IPS-NIHi11 (cell line): ENCODE measurements at regions not wholly inside any gene's neighbourhood (a gene's known extent, or its start where the extent isn't known, plus 50 kb on each side); places are given as distances from the start of the nearest gene placed in this dataset.

Experiments
- DNase-seq: peaks from one replicate; pipeline ENCODE4 v3.0.0; 2012; ENCODE audit warnings: mixed read lengths, low spot score

GRCh38 chr16:73529303-73530012 is 481.5 kb upstream of the ZFHX3 start:
- DNase-seq, result no peak

DNA sequence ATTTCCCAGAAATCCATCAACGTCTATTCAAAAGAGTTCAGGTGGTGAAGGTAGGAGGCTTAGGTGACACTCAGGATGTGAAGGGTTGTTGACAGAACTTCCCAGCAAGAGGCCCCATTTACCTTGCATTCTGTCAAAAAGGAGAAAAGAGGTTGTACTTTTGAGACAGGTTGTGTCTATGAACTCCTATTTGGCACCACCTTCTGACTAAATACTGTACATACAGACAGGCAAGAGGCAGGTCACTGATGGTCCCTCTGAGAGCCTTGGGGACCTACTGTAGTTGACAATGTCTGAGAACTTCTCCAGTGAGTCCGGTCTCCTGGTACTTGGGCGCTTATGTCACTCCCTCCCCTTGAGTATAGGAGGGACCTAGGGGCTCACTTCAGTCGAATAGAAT is 479.3 kb upstream of the ZFHX3 start:
- no peak for DNase-seq

DNA sequence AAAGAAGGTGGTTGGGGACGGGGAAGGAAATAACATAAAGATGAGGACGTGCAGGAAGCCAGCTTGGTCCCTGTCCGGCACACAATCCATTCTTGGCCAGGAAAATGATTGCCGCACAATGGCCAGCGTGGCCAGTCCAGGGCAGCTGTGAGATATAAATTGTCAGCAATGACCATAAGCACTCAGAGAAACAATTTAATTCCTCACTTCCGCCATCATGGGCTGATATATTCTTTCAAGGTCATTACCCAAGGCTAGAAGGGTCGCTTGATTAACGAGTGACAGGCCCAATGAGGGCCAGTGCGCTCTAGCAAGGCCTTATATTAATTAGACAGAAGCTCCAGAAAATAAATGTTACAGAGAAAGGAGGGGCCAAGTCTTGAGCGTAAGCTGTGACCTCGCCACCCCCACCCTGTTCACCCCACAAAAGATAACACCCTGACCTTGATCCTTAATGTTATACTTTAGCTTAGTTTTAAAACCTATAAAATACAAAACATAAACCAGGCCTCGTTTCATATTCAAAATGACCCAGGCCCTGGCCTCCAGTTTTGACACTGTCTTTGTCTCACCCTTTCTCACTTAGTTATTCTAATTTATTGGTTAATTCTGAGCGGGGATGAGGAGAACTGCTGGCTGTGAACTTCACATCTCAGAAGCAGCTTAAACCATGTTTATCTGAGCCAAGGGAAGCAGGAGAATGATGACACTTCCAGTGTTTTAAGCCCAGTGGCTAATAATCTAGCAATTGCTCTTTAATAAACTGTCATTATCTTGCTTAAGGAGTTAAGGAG is 478.3 kb upstream of the ZFHX3 start:
- DNase-seq, result no peak

GRCh38 chr16:73523209-73523608 is 475.3 kb upstream of the ZFHX3 start:
- no peak for DNase-seq

DNA sequence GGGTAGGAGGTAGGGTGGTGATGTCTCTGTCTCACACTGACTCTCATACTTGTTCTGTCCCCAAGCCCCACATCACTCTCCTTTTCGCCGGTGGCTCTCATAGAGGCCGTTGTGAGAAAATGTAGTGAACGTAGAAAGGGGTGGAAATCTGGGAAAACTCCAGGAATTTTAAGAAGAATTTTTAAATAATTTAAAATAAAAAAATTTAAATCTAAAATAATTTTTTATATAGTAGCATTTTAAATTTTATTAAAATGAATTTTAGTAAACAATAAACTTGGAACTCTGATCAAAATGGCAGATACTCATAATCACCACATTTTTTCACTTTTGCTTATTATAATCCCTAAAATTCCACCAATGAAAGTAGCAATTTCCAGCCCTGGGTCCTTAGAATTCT is 473.6 kb upstream of the ZFHX3 start:
- no peak for DNase-seq

- no peak for DNase-seq
These were observed 467.7 kb upstream of the ZFHX3 start for GRCh38 chr16:73515616-73516015.

- DNase-seq, result no peak
These were observed 462.9 kb upstream of the ZFHX3 start for GRCh38 chr16:73510852-73511251.

- DNase-seq, result no peak
These were observed 458.7 kb upstream of the ZFHX3 start for GRCh38 chr16:73506568-73507056.

- no peak for DNase-seq
These were observed 457.6 kb upstream of the ZFHX3 start for GRCh38 chr16:73505577-73505976.

DNA sequence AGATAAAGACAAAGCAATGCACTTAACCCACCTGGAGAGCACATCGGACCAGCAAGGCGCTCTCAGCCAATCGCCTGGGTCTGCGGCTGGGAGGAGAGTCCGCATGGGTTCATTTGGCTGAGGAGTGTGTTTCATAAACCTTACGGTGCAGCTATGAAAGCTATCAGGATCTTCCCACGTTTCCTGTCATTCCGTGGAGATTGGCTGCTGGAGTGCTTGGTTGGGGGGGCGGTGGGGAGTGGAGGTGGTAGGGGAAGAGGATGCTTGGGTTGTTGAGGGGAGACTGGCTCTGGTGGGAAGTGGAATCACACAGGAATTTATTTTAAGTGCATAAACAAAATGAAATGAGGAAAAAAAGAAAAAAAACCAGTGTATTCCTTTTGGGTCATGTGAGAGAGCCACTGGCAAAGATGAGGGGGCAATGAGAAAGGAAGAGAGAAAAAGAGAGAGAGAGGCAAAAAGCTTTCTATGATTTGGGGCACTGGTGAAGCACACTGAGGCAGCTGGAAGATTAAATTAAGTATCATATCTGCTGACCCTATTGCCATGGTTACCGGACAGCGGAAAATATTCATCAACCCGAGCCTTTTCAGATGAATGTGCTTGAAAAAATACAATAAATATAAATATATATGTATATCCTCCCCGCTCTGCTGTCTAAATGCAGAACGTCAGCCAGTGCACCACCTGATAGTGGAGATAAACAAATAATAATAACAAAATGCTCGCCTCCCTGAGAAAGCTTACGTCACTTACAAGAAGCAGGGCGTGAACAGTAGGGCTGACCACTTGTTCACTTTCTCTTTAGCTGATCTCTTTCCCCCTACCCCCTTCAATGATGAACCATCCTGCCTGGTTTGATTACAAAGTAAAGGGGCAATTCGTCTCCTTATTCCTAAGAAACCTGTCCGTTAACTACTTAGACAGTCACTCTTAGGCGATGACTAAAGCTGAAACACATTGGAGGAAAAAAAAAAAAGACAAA is 457.0 kb upstream of the ZFHX3 start:
- no peak for DNase-seq

- DNase-seq, result no peak
These were observed 455.2 kb upstream of the ZFHX3 start for GRCh38 chr16:73503093-73503492.

- no peak for DNase-seq
These were observed 451.3 kb upstream of the ZFHX3 start for GRCh38 chr16:73499276-73499675.

GRCh38 chr16:73485880-73486279 is 438.0 kb upstream of the ZFHX3 start:
- DNase-seq, result no peak

DNA sequence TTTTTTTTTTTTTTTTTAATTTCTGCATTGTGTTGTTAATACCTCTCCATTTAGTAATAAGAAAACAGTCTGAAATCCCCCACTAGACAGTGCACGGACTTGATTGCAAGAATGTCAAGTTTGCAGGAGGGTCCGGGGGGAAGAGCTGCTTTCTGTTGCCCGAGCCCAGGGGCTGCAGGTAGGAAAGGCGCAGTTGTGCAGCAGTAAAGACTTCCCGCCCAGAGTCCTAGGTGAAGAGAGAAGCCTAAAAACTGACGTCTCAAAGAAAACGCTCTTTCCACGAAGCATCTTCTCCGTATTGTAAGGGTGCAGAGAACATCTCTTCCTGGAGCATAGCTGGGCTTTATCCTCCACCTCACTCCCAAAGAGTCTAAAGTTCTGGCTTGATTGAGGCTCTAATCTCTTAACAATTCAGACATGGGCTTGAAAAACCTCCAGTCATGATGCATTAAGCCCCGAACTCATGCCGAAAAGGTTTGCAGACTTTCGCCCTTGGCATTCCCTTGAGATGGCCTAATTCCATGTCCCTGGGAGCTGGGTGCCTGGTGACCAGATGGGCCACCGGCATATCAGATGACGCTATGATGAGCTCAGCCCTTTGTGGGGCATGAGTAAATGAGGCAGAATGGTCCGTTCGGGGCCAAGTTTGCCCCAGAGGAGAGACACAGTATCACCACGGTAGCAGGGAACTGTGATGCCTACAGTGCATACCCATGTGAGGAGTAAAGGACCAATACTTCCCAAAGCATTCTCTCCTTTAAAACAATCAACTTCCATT is 436.2 kb upstream of the ZFHX3 start:
- DNase-seq, result no peak

DNA sequence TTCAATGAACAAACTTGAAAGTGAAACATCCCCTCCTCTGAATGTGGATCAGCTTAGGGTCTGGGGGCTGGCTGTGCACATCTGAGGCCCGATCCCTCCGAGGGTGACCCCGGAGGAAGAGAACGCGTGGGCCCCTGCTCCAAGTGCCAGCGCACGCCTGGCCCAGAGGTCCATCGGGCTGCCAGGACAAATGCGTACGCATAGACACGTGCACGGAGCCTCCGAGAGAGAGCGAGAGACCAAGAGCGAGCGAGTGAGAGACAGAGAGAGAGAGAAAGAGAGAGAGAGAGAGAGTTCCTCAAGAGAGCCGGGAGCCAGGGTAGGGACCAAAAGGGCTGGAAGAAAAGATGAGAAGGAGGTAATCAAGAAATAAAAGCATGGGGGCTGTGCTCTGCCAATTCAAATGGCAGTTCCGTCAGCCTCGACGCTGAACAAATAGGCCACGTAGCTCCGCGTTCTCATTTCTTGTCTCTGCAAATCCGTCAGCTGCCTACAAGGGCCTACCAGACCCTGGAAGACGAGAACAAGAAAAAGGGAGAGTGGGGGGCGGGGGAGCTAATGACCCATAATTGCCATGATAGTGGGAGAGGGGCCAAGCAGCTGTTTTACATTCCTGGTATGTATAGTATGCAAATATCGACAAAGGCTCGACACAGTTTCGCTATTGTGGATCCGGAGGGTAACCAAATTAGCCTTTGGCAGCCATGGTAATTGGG is 435.3 kb upstream of the ZFHX3 start:
- DNase-seq, result peak; percentile 41

GRCh38 chr16:73482310-73482709 is 434.4 kb upstream of the ZFHX3 start:
- no peak for DNase-seq

DNA sequence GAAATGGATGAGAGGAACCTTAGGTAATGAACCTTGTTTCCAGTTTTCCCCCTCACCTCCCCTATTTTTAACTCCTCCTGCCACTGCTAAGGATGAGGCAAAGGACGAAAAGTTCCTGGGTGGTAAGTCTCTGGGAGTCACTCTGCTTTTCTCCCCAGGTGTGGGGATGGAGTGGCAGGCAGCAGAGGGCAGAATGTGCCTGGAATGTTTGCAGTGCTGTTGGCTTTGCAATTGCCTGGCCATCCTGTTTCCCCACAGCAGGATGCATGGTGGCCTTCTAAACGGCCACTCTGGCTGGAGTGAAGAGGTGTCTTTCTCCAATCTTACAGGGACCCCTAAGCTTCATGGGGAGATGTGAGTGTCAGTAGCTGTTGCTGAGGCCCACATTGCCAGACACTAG is 432.5 kb upstream of the ZFHX3 start:
- DNase-seq, result no peak

DNA sequence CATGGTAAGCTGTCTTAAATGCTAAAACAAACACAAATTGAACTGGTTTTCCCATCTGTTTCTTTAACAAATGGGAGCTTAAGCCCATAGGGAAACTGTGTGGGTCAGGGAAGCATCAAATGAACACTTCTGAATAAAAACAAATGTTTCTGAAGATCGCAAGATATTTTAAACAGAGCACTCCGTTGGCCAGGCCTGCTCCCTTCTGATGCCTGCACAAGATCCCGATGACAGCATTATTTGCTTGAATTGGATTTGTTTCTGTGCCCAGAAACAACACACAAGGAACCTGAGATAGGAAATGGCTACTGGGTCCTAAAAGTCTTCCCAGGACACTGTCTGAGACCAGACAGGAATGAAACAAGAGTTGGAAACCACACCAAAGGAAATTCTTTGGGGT is 425.8 kb upstream of the ZFHX3 start:
- no peak for DNase-seq

DNA sequence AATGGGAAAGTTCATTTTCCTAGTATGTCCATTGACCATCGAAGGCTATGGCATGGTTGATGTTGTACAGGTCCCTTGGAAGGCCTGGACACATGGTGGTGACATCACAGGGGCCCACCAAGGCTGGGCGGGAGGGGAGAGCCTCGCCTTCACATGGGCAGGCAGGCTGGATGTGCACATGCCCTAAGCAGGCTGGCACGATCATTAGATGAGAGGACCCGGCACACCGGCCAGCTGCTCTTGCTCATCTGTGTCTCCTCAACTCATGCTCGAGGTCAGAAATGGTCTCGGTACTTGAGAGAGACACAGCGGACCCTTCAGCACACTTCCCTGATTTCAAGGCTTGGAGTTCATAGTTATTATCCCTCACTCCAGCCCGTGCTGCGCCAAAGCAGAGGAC is 416.9 kb upstream of the ZFHX3 start:
- DNase-seq, result no peak

- DNase-seq, result no peak
These were observed 411.7 kb upstream of the ZFHX3 start for GRCh38 chr16:73459586-73459985.

GRCh38 chr16:73457851-73458250 is 409.9 kb upstream of the ZFHX3 start:
- DNase-seq, result no peak
